SK-N-SH treated with all-trans-retinoic acid at 6 μM for 48 hours (cell line): ENCODE measurements at regions not wholly inside any gene's neighbourhood (a gene's known extent, or its start where the extent isn't known, plus 50 kb on each side); places are given as distances from the start of the nearest gene placed in this dataset.

Experiments used
- ATAC-seq: fragments of 200-7000 bp; cut with Tn5 transposase; 3 replicates; pipeline ENCODE4 v1.9.1; 2020; ENCODE audit warnings: mild to moderate bottlenecking, moderate library complexity
- ARNTL ChIP-seq: fragments of 450-650 bp; formaldehyde crosslinking; IDR thresholded peaks from 2 replicates; pipeline ENCODE4 v1.5.0; 2020; ENCODE audit warnings: low read depth, mild to moderate bottlenecking, moderate library complexity, borderline replicate concordance
- ESRRG ChIP-seq: fragments of 250-450 bp; sonication (Bioruptor Pico); IDR thresholded peaks from 2 replicates; pipeline ENCODE4 v1.6.1; 2021; ENCODE audit warnings: mild to moderate bottlenecking
- GLIS3 ChIP-seq: fragments of 250-450 bp; sonication (Bioruptor Pico); IDR thresholded peaks from 2 replicates; pipeline ENCODE4 v1.5.0; 2020; ENCODE audit warnings: mild to moderate bottlenecking, moderate library complexity
- OSR1 ChIP-seq: fragments of 250-450 bp; sonication (Bioruptor Pico); IDR thresholded peaks from 2 replicates; pipeline ENCODE4 v1.8.0; 2022; ENCODE audit warnings: moderate library complexity, mild to moderate bottlenecking, inconsistent platforms
- PPARA ChIP-seq: fragments of 250-450 bp; sonication (Bioruptor Pico); IDR thresholded peaks from 2 replicates; pipeline ENCODE4 v1.5.0; 2020; ENCODE audit warnings: mild to moderate bottlenecking, borderline replicate concordance
- SNAI2 ChIP-seq: fragments of 250-450 bp; sonication (Bioruptor Pico); IDR thresholded peaks from 2 replicates; pipeline ENCODE4 v1.5.0; 2020; ENCODE audit warnings: mild to moderate bottlenecking, moderate library complexity
- TCF4 ChIP-seq: fragments of 250-450 bp; sonication (Bioruptor Pico); IDR thresholded peaks from 2 replicates; pipeline ENCODE4 v1.8.0; 2021; ENCODE audit warnings: mild to moderate bottlenecking, moderate library complexity, borderline replicate concordance
- TOX ChIP-seq: fragments of 250-450 bp; sonication (Bioruptor Pico); IDR thresholded peaks from 2 replicates; pipeline ENCODE4 v1.8.0; 2021; ENCODE audit warnings: mild to moderate bottlenecking, moderate library complexity, borderline replicate concordance
- ZC3H10 ChIP-seq: fragments of 250-450 bp; sonication (Bioruptor Pico); IDR thresholded peaks from 2 replicates; pipeline ENCODE4 v1.5.1; 2021; ENCODE audit warnings: mild to moderate bottlenecking, moderate library complexity
- ZFP3 ChIP-seq: fragments of 250-450 bp; sonication (Bioruptor Pico); IDR thresholded peaks from 2 replicates; pipeline ENCODE4 v1.5.0; 2020; ENCODE audit warnings: mild to moderate bottlenecking, moderate library complexity
- ZFP30 ChIP-seq: fragments of 450-650 bp; formaldehyde crosslinking; IDR thresholded peaks from 2 replicates; pipeline ENCODE4 v1.5.0; 2022; ENCODE audit warnings: mild to moderate bottlenecking, moderate library complexity
- ZNF565 ChIP-seq: fragments of 450-650 bp; formaldehyde crosslinking; conservative IDR thresholded peaks from 2 replicates; pipeline ENCODE4 v1.5.0; 2020; ENCODE audit warnings: low read depth, mild to moderate bottlenecking, moderate library complexity
- ZNF8 ChIP-seq: fragments of 450-650 bp; formaldehyde crosslinking; IDR thresholded peaks from 2 replicates; pipeline ENCODE4 v1.5.0; 2020; ENCODE audit warnings: mild to moderate bottlenecking, moderate library complexity
- TF ChIP-seq, protein P1 (sequence below): fragments of 250-450 bp; sonication (Bioruptor Pico); IDR thresholded peaks from 2 replicates; pipeline ENCODE4 v1.5.1; 2021; ENCODE audit warnings: mild to moderate bottlenecking, moderate library complexity
- TF ChIP-seq, protein P2 (sequence below): fragments of 250-450 bp; sonication (Bioruptor Pico); IDR thresholded peaks from 2 replicates; pipeline ENCODE4 v1.5.1; 2020; ENCODE audit warnings: low read depth, mild to moderate bottlenecking, moderate library complexity
- TF ChIP-seq, protein P3 (sequence below): fragments of 250-450 bp; sonication (Bioruptor Pico); IDR thresholded peaks from 2 replicates; pipeline ENCODE4 v1.8.0; 2021; ENCODE audit warnings: low read depth, mild to moderate bottlenecking, moderate library complexity, borderline replicate concordance

DNA sequence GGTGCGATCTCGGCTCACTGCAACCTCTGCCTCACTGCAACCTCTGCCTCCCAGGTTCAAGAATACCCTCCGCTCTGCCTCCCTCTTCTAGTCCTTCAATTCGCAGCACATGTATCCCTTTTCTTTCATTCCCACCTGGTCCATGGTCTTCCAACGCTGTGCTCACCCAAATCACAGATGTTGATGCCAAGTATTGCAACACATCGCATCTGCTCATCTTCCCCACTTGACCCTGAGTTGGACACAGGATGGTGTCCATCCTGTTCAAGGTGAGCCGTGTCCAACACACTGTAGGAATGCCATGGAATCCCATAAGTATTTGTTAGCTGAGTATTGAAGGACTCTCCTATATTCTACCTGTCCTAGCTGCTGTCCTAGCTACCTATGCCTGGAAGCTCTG, 50.6 kb upstream of the ETV6 start:
- TF ChIP-seq ZNF565 (CRISPR knock-in tag) (no peak), SNAI2 (no peak), ARNTL (CRISPR knock-in tag) (no peak), ZNF8 (no peak), ZFP30 (CRISPR knock-in tag) (no peak), TCF4 (CRISPR knock-in tag) (no peak), ZFP3 (CRISPR knock-in tag) (no peak), ZC3H10 (CRISPR knock-in tag) (no peak), GLIS3 (CRISPR knock-in tag) (no peak), PPARA (no peak), OSR1 (CRISPR knock-in tag) (no peak), ESRRG (CRISPR knock-in tag) (no peak), TOX (no peak)
- TF ChIP-seq, protein P1, sequence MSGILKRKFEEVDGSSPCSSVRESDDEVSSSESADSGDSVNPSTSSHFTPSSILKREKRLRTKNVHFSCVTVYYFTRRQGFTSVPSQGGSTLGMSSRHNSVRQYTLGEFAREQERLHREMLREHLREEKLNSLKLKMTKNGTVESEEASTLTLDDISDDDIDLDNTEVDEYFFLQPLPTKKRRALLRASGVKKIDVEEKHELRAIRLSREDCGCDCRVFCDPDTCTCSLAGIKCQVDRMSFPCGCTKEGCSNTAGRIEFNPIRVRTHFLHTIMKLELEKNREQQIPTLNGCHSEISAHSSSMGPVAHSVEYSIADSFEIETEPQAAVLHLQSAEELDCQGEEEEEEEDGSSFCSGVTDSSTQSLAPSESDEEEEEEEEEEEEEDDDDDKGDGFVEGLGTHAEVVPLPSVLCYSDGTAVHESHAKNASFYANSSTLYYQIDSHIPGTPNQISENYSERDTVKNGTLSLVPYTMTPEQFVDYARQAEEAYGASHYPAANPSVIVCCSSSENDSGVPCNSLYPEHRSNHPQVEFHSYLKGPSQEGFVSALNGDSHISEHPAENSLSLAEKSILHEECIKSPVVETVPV (CRISPR knock-in tag), result no peak
- TF ChIP-seq, protein P2, sequence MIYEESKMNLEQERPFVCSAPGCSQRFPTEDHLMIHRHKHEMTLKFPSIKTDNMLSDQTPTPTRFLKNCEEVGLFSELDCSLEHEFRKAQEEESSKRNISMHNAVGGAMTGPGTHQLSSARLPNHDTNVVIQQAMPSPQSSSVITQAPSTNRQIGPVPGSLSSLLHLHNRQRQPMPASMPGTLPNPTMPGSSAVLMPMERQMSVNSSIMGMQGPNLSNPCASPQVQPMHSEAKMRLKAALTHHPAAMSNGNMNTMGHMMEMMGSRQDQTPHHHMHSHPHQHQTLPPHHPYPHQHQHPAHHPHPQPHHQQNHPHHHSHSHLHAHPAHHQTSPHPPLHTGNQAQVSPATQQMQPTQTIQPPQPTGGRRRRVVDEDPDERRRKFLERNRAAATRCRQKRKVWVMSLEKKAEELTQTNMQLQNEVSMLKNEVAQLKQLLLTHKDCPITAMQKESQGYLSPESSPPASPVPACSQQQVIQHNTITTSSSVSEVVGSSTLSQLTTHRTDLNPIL, result no peak
- TF ChIP-seq, protein P3, sequence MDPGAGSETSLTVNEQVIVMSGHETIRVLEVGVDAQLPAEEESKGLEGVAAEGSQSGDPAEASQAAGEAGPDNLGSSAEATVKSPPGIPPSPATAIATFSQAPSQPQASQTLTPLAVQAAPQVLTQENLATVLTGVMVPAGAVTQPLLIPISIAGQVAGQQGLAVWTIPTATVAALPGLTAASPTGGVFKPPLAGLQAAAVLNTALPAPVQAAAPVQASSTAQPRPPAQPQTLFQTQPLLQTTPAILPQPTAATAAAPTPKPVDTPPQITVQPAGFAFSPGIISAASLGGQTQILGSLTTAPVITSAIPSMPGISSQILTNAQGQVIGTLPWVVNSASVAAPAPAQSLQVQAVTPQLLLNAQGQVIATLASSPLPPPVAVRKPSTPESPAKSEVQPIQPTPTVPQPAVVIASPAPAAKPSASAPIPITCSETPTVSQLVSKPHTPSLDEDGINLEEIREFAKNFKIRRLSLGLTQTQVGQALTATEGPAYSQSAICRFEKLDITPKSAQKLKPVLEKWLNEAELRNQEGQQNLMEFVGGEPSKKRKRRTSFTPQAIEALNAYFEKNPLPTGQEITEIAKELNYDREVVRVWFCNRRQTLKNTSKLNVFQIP (CRISPR knock-in tag), result no peak
- no peak for ATAC-seq
